ENCODE measurements at regions not wholly inside any gene's neighbourhood (a gene's known extent, or its start where the extent isn't known, plus 50 kb on each side); places are given as distances from the start of the nearest gene placed in this dataset.

DNA sequence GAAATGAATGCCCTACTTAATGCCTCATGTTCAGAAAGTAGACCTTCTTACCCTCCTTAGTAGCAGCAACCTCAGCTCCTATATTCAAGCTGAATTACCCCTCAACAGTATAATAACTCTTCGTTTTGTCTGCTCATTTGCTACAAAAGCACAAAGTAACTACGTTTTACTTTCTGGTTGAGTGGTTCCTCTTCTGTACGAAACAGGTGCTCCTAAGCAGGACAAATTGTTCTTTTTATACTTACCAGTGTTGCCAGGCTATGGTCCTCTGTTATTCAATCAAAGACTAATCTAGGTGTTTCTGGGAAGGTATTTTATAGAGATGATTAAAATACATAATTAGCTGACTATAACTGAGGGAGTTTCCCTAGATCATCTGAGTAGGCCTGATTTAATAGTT lies 484.2 kb upstream of the ADAMTS5 start:
- DNase-seq (ENCODE audit: low spot score) (no peak), ATAC-seq (no peak)

DNA sequence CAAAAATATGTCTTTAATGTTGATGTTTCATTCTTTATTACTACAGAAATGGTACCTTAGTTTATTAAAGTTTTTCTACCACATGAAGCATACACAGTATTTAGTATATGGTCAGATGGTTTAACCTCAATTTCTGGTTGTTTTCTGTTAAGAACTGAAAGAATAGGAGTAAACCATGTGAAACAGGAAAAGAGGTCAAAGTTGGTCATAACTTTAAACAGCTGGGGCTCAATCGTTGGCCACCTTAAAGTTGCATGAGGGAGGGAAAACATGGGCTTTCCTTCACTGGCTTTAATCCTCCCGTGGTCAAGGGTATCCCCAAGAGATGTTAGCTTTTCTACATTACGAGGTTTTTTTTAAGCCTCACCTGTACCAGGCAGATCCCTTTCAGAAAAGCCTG lies 483.3 kb upstream of the ADAMTS5 start:
- ATAC-seq (no peak), DNase-seq (ENCODE audit: low spot score) (no peak)

DNA sequence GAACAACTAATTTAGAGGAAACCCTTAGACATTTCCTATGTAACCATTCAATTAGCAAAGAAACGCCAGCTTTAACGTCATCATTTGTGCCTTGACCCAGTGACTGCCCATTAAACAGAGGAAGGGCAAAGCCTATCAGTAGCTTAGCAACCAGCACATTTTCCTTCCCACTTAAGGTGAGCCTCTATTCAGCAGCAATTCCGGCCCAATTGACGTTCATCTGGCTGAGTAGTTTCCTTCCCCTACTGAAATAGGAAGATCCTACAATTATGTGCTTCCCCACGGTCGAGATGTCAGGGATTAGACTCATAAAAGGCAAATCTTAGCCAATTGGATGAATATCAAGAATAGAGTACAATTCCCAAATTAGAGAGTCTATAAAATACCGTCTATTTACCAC lies 482.1 kb upstream of the ADAMTS5 start:
- DNase-seq (ENCODE audit: low spot score), result no peak
- ATAC-seq, result peak; percentile 65

DNA sequence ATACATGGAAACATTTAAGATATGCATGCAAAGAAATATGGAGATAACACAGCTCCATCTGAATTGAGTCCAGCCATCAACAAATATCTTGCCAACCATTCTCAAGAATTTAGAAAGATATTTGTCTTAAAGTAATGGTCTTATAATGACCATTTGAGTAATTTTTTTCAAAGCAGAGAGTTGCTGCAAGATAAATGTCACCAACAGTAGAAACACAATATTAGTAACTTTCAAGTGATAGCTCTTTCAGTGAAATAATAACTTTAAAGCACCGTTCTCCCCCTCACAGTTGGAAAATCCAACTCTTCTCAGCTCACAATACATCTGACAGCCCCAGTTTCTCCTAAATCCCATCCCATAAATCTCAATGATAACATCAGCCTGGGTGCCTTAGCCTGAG lies 481.0 kb upstream of the ADAMTS5 start:
- ATAC-seq (no peak), DNase-seq (ENCODE audit: low spot score) (no peak)

DNA sequence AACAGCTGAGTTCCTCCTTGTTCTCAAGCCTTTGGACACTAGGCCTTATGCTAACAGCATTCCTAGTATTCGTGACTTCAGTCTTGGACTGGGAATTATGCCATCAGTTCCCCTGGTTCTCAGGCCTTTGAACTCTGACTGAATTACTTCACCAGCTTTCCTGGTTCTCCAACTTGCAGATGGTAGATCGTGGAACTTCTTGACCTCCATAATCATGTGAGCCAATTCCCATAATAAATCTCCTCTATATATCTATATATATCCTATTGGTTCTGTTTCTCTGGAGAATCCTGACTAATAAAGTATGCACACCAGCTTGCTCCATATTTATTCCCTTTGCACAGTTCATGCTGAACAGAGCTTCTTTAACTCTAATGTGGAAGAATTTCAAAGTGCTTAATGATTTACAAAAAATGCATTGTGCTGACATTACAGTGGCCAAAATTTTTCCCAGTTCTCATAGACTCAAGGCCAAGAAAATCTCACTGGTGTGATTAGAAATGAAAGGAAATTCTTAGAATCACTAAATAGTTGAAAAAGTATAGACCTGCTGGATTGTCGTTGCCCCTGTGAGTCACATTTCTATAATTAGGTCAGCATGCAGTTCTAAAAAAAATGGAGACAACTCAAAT lies 462.9 kb upstream of the ADAMTS5 start:
- ATAC-seq, result no peak
- DNase-seq (ENCODE audit: low spot score), result no peak

DNA sequence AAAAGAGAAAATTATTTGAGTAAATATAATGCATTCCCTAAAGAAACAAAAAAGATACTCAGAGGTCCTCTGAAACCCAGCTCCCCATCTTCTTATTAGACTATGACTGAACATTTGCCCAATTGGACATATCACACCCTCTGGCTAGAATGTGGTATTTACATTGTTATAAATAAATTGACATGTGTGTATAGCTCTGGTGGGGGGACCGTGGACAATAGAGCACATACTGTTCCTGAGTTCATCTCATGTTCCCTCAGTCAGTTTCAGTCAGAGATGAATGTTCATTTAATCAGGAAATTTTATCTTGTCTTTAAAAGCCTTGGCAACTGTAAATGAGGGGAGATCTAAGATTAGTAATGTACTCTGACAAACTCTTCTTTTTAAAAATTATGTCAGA lies 459.3 kb upstream of the ADAMTS5 start:
- ATAC-seq (no peak), DNase-seq (ENCODE audit: low spot score) (no peak)

DNA sequence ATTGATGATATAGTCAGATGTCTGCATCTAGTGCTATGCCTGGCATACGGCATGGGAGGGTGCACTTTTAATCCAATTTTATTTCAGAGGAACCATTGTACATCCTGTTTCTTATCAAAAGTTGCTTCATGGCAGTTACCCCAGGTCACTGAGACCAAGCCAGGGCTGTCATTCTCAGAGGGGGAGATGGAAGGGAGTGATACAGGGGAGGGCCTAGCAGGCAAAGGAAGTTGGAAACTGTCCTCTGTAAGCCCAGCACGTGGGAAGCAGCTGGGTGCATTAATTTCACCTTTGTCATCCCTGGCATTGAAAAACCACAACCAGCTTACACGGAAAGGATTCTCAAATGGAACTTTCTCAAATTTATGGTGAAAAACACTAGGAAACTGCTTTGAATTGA lies 458.7 kb upstream of the ADAMTS5 start:
- DNase-seq (ENCODE audit: low spot score) (no peak), ATAC-seq (no peak)

DNA sequence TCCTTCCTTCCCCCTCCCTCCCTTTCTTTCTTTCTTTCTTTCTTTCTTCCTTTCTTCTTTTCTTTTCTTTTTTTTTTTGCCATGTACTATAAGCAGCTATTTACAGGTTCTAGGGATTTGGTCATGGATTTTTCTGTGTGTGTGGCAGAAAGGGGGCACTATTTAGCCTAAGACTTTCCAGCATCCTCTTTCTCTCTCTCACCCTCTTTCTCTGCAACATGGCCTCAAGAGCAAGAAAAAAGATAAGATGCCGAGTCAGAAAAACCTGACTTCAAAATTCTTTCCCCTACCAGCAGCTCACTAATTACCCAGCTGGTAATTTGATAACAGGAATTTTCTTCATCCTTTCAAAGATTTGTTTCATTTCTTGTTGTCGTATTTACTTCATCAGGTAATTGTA lies 458.3 kb upstream of the ADAMTS5 start:
- DNase-seq (ENCODE audit: low spot score) (no peak), ATAC-seq (no peak)

DNA sequence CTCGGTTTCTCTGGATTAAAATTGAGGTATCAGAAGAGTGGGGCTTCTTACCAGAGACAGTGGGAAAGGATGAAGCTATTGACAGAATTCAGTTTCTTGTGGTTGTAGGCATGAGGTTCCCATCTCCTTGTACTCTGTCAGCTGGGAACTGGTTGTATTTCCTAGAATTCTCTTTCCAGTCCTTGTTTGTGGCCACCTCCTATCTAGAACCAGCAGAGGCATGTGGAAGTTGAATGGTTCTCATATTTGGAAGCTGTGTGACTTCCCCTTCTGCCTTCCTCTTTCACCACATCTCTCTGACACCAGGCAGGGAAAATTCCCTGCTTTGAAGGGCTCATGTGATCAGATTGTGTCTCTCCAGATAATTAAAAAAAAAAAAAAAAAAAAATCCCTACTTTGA lies 457.7 kb upstream of the ADAMTS5 start:
- ATAC-seq, result no peak

DNA sequence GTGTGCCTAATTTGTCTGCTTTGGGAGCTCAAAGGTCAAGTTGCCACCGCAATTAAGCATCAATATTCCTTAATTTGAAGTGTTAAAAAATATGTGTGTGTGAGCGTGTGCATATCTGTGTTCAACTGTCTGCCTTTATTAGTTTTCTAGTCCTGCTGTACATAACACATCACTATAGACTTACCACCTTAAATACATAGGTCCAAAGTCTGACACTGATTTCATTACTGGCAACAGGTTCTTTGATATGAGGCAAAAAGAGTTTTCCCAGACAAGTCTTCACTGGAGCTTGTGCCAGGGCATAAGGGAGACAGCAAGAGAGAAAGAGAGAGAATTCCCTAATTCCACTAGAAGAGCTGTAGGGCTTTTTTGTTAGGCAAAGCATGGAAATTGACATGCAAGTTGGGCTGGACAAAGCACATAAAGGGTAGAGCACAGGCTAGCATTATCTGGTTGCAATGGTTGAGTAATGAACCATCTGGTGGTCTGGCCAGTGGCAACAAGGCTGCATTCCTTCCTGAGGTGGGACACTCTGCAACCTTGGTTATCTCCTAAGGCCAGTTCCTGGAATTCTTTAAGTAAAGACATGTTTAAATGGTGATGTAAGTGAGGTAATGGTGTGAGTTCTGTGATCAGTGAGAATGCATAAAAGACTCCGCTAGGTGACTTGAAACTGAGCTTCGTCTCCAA lies 457.2 kb upstream of the ADAMTS5 start:
- no peak for ATAC-seq
- no peak for DNase-seq (ENCODE audit: low spot score)

More for the DNA sequence above, 457.7 kb upstream of the ADAMTS5 start:
- no peak for DNase-seq (ENCODE audit: low spot score)

DNA sequence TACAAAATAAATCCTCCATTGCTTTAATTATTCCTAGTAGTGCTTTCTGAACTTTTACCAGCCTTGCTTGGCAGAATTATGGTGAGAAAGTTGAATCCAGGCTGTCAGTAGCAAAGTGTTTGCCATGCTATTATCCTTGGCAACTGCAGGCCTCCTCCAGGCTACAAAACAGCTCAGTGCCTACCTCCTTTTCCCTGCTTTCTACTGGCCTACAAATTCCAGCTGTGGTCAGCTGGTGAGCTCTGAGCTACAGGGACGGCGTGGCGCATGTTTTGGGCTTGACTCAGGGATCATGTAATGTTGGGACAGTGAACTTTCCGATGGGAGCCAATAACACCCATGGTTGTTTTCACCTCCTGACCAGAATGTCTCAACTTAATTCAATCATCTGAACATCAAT lies 456.1 kb upstream of the ADAMTS5 start:
- ATAC-seq (no peak), DNase-seq (ENCODE audit: low spot score) (no peak)

DNA sequence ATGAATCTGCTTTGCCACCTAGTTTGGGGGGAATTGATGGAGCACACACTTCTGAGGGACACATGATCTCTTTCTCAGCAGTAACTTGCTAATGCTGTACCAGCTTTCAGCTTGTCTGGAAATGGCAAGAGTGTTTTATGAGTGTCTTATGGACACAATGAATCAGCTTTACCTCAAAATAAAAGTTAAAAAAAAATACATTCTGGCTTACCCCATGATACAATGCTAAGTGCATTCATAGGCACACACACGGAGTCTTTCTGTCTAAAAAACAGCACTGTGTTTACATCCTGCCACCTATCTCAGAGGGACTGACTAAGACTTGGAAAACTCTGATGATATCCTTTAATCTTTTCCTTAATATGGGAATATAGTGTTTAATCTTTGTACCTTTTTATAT lies 455.5 kb upstream of the ADAMTS5 start:
- ATAC-seq (no peak), DNase-seq (ENCODE audit: low spot score) (no peak)

DNA sequence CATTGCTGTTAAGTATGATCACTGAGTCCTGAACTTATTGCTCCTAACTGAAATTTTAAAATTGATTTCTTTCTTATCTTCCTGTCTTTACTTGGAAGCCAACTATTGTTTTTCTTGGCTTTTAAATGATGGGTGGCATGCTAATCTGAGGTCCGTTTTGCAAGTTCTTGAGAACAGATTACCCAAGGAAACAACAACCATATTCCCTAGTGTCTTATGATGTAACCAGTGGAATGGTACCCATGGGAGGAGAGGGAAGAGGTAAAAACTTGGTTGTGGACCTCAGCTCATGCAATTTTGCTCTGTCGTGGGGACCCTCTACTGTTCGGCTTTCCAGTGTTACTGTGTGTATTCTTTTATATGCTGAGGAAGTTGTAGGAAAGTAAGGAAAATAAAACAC lies 454.8 kb upstream of the ADAMTS5 start:
- ATAC-seq (no peak), DNase-seq (ENCODE audit: low spot score) (no peak)

DNA sequence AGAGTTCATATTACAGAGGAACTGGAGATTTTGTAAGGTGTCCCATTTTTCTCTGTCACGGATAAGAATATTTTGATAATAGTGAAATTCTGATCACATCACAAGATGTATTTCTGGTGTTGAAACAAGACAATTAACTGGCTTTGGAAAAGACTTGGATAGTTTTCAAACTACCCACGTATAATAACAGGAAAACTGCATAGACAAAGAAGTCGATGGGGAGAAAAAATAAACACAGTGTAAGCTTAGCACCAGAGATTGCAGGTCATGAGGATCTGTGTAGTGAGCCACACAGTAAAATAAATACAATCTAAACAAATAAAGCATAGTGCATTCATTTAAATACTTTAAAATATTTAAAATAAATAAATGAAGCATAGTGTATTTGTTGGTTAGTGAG lies 452.3 kb upstream of the ADAMTS5 start:
- no peak for ATAC-seq
- no peak for DNase-seq (ENCODE audit: low spot score)

DNA sequence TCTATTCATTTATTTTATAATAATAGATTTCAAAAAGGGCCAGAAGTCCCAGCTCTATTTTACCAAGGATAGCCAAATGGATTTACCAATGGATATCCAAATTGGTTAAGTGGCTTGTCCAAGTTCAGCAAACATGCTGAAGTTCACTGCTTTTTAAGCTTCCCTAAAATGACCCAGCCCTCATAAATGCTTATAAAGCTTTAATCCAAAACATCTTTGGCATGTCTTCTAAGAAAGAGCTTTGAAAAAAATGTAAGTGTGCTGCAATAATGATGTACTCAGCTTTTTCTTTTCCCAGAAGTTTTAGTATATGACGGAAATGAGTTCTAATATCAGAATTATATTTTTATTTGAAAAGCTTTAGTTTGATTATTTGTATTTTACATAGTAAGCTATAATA lies 451.5 kb upstream of the ADAMTS5 start:
- DNase-seq (ENCODE audit: low spot score), result no peak
- ATAC-seq, result no peak

DNA sequence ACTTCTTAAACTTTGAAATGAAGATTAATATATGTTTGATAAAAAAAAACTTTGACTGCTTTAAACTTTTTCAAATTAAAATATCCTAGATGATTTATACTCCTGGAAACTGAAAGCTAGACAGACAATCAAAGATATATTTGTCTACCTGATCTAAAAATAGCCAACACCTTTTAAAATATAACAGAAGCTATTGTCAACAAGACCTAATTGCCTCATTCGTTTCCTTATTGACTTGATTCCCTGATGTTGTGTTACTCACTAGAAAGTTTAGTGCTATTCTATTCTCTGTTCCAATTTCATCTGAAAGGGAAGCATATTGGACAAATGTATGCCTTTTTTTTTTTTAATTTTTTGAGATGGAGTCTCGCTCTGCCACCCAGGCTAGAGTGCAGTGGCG lies 445.6 kb upstream of the ADAMTS5 start:
- ATAC-seq (no peak), DNase-seq (ENCODE audit: low spot score) (no peak)

DNA sequence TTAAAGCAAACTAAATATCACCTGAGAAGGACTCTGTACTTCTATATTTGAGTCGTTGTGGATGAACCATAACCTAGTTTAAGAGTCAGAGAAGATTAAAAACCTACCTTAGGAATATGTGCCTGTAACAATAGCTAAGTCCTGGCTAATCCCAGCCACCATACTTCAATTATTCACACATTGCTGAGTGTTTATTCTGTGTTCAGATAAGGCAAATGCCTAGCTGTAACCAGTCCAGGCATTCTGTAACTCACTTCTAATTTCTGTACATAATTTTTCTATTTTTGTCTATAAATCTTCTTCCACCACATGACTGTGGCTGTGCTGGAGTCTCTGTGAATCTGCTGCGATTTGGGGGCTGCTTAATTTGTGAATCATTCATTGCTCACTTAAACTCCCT lies 441.9 kb upstream of the ADAMTS5 start:
- ATAC-seq (no peak), DNase-seq (ENCODE audit: low spot score) (no peak)

DNA sequence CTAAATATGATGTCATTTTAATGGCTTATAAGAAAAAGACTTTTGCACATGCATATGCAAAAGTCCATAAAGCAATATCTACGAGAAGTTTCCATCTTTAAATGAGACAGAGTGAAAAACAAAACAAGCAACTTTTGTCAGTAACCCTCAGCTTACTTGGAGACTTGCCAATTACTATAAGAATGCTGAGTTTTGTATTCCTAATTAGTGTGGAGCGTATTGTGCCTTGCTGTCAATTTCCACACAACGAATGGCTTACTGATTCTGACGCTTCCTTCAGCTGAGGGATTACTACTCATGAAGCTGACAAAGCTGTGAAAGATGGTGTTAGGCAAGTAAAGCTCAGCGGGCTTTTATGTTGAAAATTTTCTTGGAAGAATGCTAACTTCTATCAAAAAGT lies 440.4 kb upstream of the ADAMTS5 start:
- DNase-seq (ENCODE audit: low spot score), result no peak
- ATAC-seq, result no peak

DNA sequence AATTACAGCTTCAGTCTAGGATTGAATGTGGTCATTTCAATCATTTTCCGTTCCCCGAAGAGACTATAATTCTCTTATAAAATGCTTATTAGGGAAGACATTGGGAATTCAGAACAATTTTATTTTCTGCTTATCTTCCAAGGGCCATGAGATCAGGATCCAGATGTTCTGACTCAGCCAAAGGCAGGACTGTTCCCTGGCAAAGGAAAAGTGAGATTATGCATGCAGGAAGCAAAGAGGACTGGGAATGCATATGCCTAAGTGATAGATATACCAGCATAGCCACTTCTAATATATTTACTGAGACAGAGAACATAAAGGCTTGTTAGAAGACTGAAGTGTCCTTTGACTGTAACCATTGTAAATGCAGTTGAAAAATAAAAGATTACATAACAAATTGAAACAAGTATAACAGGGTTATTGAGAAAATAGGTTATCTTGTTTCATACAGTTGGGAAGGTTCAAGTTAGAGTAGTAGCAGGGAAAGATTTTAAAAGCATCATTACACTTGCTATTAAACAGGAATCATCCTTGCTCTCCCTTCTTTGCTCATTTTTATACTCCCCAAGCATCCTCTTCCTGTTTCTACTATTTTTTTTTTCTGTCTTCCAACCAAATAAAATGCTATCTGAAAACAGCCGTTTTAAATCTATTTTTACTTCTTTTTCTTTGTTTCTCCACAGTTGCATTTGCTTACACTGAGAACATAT lies 439.6 kb upstream of the ADAMTS5 start:
- DNase-seq (ENCODE audit: low spot score) (no peak), ATAC-seq (peak; percentile 42)

DNA sequence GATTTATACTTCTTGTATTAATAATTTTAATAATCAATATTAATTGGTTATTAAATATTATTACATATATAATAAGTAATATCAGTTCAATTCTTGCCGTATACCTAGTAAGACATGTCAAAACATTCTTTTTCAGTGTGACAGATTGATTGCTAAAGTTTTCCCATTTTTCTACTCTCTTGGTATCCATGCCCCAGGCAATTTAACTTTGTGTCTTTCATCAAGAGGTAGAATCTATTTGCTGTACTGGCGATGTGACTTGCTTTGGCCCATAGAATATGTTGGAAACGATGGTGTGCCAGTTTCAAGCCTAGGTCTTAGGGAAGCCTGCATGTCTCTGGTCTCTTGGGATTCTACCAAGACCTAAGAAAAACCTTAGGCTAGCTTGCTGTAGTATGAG lies 436.1 kb upstream of the ADAMTS5 start:
- no peak for DNase-seq (ENCODE audit: low spot score)
- ATAC-seq, result no peak

DNA sequence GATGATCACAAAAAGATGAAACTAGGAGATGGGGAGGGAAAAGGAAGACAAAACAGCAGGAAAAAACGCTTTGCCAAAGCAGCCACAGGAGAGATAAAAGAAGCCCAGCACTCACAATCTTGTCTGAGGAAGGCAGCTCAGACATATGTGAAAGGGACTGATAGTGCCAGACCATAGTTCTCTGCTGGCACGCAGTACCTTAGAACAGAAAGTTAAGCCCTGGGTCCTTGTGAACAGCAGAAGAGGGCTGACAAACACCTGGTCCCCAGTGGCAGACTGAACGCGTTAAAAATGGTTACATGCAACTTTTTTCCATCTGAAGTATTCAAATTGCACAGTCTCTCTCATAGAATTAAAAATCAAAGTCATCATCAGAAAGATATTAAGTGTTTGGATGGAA lies 433.2 kb upstream of the ADAMTS5 start:
- ATAC-seq (no peak), DNase-seq (ENCODE audit: low spot score) (no peak)

DNA sequence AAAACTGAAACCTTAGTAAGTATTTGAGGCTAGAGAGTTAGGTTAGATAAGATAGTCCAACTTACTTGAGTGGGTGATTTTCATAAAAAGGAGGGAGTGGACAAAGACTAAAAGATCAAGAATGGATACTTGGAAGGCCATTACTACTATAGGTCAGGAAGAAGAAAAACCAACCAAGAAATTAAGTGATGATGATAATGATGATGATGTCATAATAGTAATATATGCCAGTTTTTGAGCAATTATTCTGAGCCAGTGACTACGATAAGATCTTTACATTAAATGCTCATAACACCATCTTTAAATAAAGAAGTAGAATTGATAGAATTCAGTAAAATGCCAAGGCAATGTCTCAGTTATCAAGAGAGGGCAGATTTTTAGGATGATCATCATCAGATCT lies 430.7 kb upstream of the ADAMTS5 start:
- DNase-seq (ENCODE audit: low spot score), result no peak
- ATAC-seq, result no peak

DNA sequence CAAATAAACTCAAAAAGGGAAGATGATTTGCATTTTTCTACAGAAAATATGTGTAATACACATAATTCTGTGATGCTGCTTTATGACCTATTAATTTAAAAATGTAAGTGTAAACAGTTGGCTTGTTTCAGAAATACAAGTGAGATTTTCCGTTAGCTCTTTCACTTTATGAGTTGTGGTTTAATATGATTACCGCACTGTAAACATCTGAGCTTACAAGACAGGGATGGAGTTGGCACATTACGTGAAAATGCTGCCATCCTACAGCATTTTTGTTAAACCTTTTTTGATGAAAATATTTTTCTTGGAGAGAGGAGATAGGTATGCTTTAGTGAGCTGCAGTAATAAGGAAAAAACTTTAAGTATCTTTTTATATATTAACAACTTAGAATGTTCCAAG lies 426.8 kb upstream of the ADAMTS5 start:
- DNase-seq (ENCODE audit: low spot score) (no peak), ATAC-seq (no peak)
